Neural cell (in vitro differentiated cells): ENCODE measurements at regions not wholly inside any gene's neighbourhood (a gene's known extent, or its start where the extent isn't known, plus 50 kb on each side); places are given as distances from the start of the nearest gene placed in this dataset.

ENCODE experiments used
- H2AFZ ChIP-seq: fragments of 200-600, 300-800 bp; sonication (generic), shearing (Covaris generic); 2 replicates; pipeline ENCODE4 v1.6.0; 2014; ENCODE audit warnings: low read depth, mild to moderate bottlenecking, antibody characterized with exemption, low read length, moderate library complexity
- H3F3A ChIP-seq: fragments of 200-600 bp; shearing (Covaris generic); 2 replicates; pipeline ENCODE4 v1.6.1; 2016; ENCODE audit warnings: mild to moderate bottlenecking, moderate library complexity, mixed read lengths, antibody characterized with exemption, low read length; ENCODE audit not compliant: insufficient read depth, poor library complexity, severe bottlenecking
- H3K27ac ChIP-seq: fragments of 200-600, 300-800 bp; sonication (generic), shearing (Covaris generic); 2 replicates; pipeline ENCODE4 v1.5.1; 2014; ENCODE audit warnings: mild to moderate bottlenecking, low read length, moderate library complexity
- H3K27me3 ChIP-seq: fragments of 300-800, 200-600 bp; sonication (generic), shearing (Covaris generic); 2 replicates; pipeline ENCODE4 v1.6.0; 2014; ENCODE audit warnings: mild to moderate bottlenecking, low read depth, low read length, moderate library complexity; ENCODE audit not compliant: insufficient read depth
- H3K36me3 ChIP-seq: fragments of 300-800, 200-600 bp; sonication (generic), shearing (Covaris generic); 2 replicates; pipeline ENCODE4 v1.5.1; 2014; ENCODE audit warnings: mild to moderate bottlenecking, antibody characterized with exemption, low read length, moderate library complexity; ENCODE audit not compliant: insufficient read depth
- H3K4me2 ChIP-seq: fragments of 300-800, 200-600 bp; sonication (generic), shearing (Covaris generic); 2 replicates; pipeline ENCODE4 v1.6.0; 2014; ENCODE audit warnings: mild to moderate bottlenecking, low read length
- H3K4me3 ChIP-seq: fragments of 300-800, 200-600 bp; sonication (generic), shearing (Covaris generic); 2 replicates; pipeline ENCODE4 v1.5.1; 2014; ENCODE audit warnings: mild to moderate bottlenecking, low read length, moderate library complexity
- H3K79me2 ChIP-seq: fragments of 200-600 bp; shearing (Covaris generic); replicated peaks from 2 replicates; pipeline ENCODE4 v1.6.0; 2014; ENCODE audit warnings: mild to moderate bottlenecking, low read length, moderate library complexity; ENCODE audit not compliant: insufficient read depth
- H3K9ac ChIP-seq: fragments of 300-800, 200-600 bp; sonication (generic), shearing (Covaris generic); 2 replicates; pipeline ENCODE4 v1.6.1; 2016; ENCODE audit warnings: mild to moderate bottlenecking, low read length, mixed read lengths
- H3K9me2 ChIP-seq: fragments of 200-600 bp; shearing (Covaris generic); 2 replicates; pipeline ENCODE4 v1.6.1; 2016; ENCODE audit warnings: mild to moderate bottlenecking, low read length, mixed read lengths; ENCODE audit not compliant: insufficient read depth
- H3K9me3 ChIP-seq: fragments of 200-600, 300-800 bp; sonication (generic), shearing (Covaris generic); 2 replicates; pipeline ENCODE4 v1.6.1; 2016; ENCODE audit warnings: mild to moderate bottlenecking, mixed run types, low read length, moderate library complexity, mixed read lengths
- H4K20me1 ChIP-seq: fragments of 200-600 bp; shearing (Covaris generic); 2 replicates; pipeline ENCODE4 v1.6.1; 2016; ENCODE audit warnings: mild to moderate bottlenecking, mixed run types; ENCODE audit not compliant: insufficient read depth
- EP300 ChIP-seq: fragments of 450-650 bp; conservative IDR thresholded peaks from 2 replicates; pipeline ENCODE4 v1.6.1; 2014; ENCODE audit warnings: antibody characterized with exemption, mild to moderate bottlenecking, moderate library complexity; ENCODE audit not compliant: poor library complexity, severe bottlenecking
- EZH2 ChIP-seq: fragments of 200-600, 300-800 bp; shearing (Covaris generic), sonication (generic); IDR thresholded peaks from 2 replicates; pipeline ENCODE4 v1.6.1; 2014; ENCODE audit warnings: antibody characterized with exemption, low read length, borderline replicate concordance, mild to moderate bottlenecking; ENCODE audit not compliant: insufficient read depth, poor library complexity, severe bottlenecking
- MXI1 ChIP-seq: fragments of 450-650 bp; conservative IDR thresholded peaks from 2 replicates; pipeline ENCODE4 v1.6.1; 2014; ENCODE audit warnings: antibody characterized with exemption, mild to moderate bottlenecking; ENCODE audit not compliant: poor library complexity, severe bottlenecking
- POLR2AphosphoS5 ChIP-seq: IDR thresholded peaks from 2 replicates; pipeline ENCODE4 v1.6.1; 2012
- RAD21 ChIP-seq: fragments of 450-650 bp; conservative IDR thresholded peaks from 2 replicates; pipeline ENCODE4 v1.6.1; 2014; ENCODE audit warnings: antibody characterized with exemption, mild to moderate bottlenecking, moderate library complexity
- SMC3 ChIP-seq: fragments of 450-650 bp; conservative IDR thresholded peaks from 2 replicates; pipeline ENCODE4 v1.6.1; 2014; ENCODE audit warnings: antibody characterized with exemption, mild to moderate bottlenecking, moderate library complexity; ENCODE audit not compliant: poor library complexity
- TAF1 ChIP-seq: IDR thresholded peaks from 2 replicates; pipeline ENCODE4 v1.6.1; 2012; ENCODE audit warnings: low read depth
- TF ChIP-seq, protein P1 (sequence below): fragments of 450-650 bp; IDR thresholded peaks from 2 replicates; pipeline ENCODE4 v1.5.1; 2014; ENCODE audit warnings: antibody characterized with exemption, mild to moderate bottlenecking, moderate library complexity; ENCODE audit not compliant: poor library complexity, severe bottlenecking
- TF ChIP-seq, protein P2 (sequence below): IDR thresholded peaks from 2 replicates; pipeline ENCODE4 v1.6.1; 2012; ENCODE audit warnings: borderline replicate concordance

DNA sequence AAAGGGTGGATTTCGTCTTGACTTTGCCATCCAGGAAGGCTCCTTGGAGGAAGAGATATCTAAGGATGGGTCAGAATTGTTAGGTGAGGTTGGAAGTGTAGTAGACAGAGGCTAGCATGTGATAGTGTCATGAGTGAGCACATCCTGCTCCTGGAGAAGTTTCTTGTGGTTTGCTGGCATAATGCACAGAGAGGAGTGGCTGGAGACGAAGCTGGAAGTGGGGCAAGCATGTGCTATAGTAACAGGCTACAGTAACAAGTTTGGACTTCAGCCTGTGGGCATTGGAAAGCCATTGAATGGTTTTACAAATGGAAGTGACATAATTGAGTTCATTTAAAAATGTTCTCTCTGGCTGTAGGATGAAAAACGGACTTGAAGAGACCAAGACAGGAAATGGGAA lies 175.6 kb upstream of the VWC2 start:
- H3K4me2 ChIP-seq: no peak overlapping the region
- no peaks in the 10 kb centered on the region for H3K36me3 ChIP-seq
- TF ChIP-seq EZH2 (no peak), TAF1 (no peak), EP300 (no peak), MXI1 (no peak)
- TF ChIP-seq, protein P1, sequence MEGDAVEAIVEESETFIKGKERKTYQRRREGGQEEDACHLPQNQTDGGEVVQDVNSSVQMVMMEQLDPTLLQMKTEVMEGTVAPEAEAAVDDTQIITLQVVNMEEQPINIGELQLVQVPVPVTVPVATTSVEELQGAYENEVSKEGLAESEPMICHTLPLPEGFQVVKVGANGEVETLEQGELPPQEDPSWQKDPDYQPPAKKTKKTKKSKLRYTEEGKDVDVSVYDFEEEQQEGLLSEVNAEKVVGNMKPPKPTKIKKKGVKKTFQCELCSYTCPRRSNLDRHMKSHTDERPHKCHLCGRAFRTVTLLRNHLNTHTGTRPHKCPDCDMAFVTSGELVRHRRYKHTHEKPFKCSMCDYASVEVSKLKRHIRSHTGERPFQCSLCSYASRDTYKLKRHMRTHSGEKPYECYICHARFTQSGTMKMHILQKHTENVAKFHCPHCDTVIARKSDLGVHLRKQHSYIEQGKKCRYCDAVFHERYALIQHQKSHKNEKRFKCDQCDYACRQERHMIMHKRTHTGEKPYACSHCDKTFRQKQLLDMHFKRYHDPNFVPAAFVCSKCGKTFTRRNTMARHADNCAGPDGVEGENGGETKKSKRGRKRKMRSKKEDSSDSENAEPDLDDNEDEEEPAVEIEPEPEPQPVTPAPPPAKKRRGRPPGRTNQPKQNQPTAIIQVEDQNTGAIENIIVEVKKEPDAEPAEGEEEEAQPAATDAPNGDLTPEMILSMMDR: no peak
- TF ChIP-seq, protein P2, sequence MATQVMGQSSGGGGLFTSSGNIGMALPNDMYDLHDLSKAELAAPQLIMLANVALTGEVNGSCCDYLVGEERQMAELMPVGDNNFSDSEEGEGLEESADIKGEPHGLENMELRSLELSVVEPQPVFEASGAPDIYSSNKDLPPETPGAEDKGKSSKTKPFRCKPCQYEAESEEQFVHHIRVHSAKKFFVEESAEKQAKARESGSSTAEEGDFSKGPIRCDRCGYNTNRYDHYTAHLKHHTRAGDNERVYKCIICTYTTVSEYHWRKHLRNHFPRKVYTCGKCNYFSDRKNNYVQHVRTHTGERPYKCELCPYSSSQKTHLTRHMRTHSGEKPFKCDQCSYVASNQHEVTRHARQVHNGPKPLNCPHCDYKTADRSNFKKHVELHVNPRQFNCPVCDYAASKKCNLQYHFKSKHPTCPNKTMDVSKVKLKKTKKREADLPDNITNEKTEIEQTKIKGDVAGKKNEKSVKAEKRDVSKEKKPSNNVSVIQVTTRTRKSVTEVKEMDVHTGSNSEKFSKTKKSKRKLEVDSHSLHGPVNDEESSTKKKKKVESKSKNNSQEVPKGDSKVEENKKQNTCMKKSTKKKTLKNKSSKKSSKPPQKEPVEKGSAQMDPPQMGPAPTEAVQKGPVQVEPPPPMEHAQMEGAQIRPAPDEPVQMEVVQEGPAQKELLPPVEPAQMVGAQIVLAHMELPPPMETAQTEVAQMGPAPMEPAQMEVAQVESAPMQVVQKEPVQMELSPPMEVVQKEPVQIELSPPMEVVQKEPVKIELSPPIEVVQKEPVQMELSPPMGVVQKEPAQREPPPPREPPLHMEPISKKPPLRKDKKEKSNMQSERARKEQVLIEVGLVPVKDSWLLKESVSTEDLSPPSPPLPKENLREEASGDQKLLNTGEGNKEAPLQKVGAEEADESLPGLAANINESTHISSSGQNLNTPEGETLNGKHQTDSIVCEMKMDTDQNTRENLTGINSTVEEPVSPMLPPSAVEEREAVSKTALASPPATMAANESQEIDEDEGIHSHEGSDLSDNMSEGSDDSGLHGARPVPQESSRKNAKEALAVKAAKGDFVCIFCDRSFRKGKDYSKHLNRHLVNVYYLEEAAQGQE: no peak
- H3K9ac ChIP-seq: no peak overlapping the region
- H3K9me2 ChIP-seq: no peaks in the 10 kb centered on the region
- no peak overlapping the region for H2AFZ ChIP-seq
- H3K4me3 ChIP-seq: no peak overlapping the region
- no peaks in the 10 kb centered on the region for H3K9me3 ChIP-seq
- H3K79me2 ChIP-seq: no peaks in the 10 kb centered on the region
- no peaks in the 10 kb centered on the region for H4K20me1 ChIP-seq
- H3K27ac ChIP-seq: no peak overlapping the region
- no peaks in the 10 kb centered on the region for H3K27me3 ChIP-seq
- no peaks in the 10 kb centered on the region for H3F3A ChIP-seq

DNA sequence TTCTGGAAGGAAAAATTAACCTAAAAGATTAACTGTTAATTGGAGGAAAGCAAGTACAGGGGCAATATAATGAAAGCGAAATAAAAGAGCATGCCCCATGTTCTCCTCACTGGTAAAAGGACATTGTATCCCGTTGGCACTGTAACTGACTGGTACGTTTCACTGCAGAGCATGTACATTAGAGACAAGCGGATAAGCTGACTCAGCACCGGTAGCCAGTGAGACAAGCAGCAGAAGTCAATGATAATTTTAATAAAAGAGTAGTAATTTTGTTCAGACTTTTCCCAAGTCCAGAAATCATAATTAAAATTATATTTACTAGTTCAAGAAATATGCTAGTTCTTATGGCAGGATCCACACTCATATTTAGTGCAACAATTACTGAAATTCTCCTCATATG lies 161.5 kb upstream of the VWC2 start:
- H3K27ac ChIP-seq: no peak overlapping the region
- no peak overlapping the region for H3K4me2 ChIP-seq
- H3K4me3 ChIP-seq: no peak overlapping the region
- H3K27me3 ChIP-seq: no peaks in the 10 kb centered on the region
- no peak overlapping the region for H3K9ac ChIP-seq
- no peaks in the 10 kb centered on the region for H3K36me3 ChIP-seq
- TF ChIP-seq MXI1 (no peak), TAF1 (no peak), POLR2AphosphoS5 (no peak), EZH2 (no peak), RAD21 (no peak), EP300 (no peak), SMC3 (no peak)
- TF ChIP-seq, protein P2: no peak
- TF ChIP-seq, protein P1: no peak
- H3K79me2 ChIP-seq: no peaks in the 10 kb centered on the region
- H2AFZ ChIP-seq: no peak overlapping the region
- no peaks in the 10 kb centered on the region for H3F3A ChIP-seq
- no peaks in the 10 kb centered on the region for H3K9me3 ChIP-seq
- H3K9me2 ChIP-seq: no peaks in the 10 kb centered on the region
- H4K20me1 ChIP-seq: no peaks in the 10 kb centered on the region
